IMR-90 (cell line): ENCODE measurements at regions not wholly inside any gene's neighbourhood (a gene's known extent, or its start where the extent isn't known, plus 50 kb on each side); places are given as distances from the start of the nearest gene placed in this dataset.

Experiments used
- BHLHE40 ChIP-seq: fragments of 150-350 bp; IDR thresholded peaks from 2 replicates; pipeline ENCODE4 v1.6.1; 2016; ENCODE audit warnings: mild to moderate bottlenecking, low read depth, low read length
- CEBPB ChIP-seq: IDR thresholded peaks from 2 replicates; pipeline ENCODE4 v1.6.1; 2012; ENCODE audit warnings: low read depth, low read length, improper control_type of control experiment
- CTCF ChIP-seq: conservative IDR thresholded peaks from 2 replicates; pipeline ENCODE4 v1.5.1; 2012; ENCODE audit warnings: mild to moderate bottlenecking, low read depth, low read length, improper control_type of control experiment
- MAFK ChIP-seq: IDR thresholded peaks from 2 replicates; pipeline ENCODE4 v1.6.1; 2012; ENCODE audit warnings: low read depth, low read length, improper control_type of control experiment
- MXI1 ChIP-seq: IDR thresholded peaks from 2 replicates; pipeline ENCODE4 v1.6.1; 2012; ENCODE audit warnings: low read depth, mild to moderate bottlenecking, low read length, moderate library complexity, borderline replicate concordance
- RCOR1 ChIP-seq: IDR thresholded peaks from 2 replicates; pipeline ENCODE4 v1.6.1; 2012; ENCODE audit warnings: mild to moderate bottlenecking, low read length, improper control_type of control experiment; ENCODE audit not compliant: insufficient replicate concordance
- SMC3 ChIP-seq: fragments of 150-350 bp; IDR thresholded peaks from 2 replicates; pipeline ENCODE4 v1.6.1; 2016; ENCODE audit warnings: low read depth, mild to moderate bottlenecking, antibody characterized with exemption, low read length, moderate library complexity
- USF2 ChIP-seq: fragments of 150-350 bp; IDR thresholded peaks from 2 replicates; pipeline ENCODE4 v1.6.1; 2017; ENCODE audit warnings: mild to moderate bottlenecking, antibody characterized with exemption, low read length, low read depth
- TF ChIP-seq, protein P1 (sequence below): fragments of 150-350 bp; IDR thresholded peaks from 2 replicates; pipeline ENCODE4 v1.6.1; 2016; ENCODE audit warnings: low read depth, mild to moderate bottlenecking, low read length, moderate library complexity, borderline replicate concordance

GRCh38 chr20:21874127-21874526 lies 168.7 kb downstream of the PAX1 start:
- TF ChIP-seq CTCF, result no peak
- TF ChIP-seq MXI1, result no peak
- TF ChIP-seq CEBPB, result no peak
- TF ChIP-seq USF2, result no peak
- TF ChIP-seq, protein P1, sequence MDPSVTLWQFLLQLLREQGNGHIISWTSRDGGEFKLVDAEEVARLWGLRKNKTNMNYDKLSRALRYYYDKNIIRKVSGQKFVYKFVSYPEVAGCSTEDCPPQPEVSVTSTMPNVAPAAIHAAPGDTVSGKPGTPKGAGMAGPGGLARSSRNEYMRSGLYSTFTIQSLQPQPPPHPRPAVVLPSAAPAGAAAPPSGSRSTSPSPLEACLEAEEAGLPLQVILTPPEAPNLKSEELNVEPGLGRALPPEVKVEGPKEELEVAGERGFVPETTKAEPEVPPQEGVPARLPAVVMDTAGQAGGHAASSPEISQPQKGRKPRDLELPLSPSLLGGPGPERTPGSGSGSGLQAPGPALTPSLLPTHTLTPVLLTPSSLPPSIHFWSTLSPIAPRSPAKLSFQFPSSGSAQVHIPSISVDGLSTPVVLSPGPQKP, result no peak
- no peak for TF ChIP-seq RCOR1
- no peak for TF ChIP-seq BHLHE40
- no peak for TF ChIP-seq MAFK
- no peak for TF ChIP-seq SMC3
